ENCODE measurements at regions not wholly inside any gene's neighbourhood (a gene's known extent, or its start where the extent isn't known, plus 50 kb on each side); places are given as distances from the start of the nearest gene placed in this dataset.
"Not testable (repeated sequence)": the region's sequence is repeated elsewhere in the genome, so short reads cannot be mapped to it uniquely, and the experiment has no call there.

GRCh38 chr13:58397596-58398387 lies 766.2 kb downstream of the PCDH17 start:
- DNase-seq = no peak

DNA sequence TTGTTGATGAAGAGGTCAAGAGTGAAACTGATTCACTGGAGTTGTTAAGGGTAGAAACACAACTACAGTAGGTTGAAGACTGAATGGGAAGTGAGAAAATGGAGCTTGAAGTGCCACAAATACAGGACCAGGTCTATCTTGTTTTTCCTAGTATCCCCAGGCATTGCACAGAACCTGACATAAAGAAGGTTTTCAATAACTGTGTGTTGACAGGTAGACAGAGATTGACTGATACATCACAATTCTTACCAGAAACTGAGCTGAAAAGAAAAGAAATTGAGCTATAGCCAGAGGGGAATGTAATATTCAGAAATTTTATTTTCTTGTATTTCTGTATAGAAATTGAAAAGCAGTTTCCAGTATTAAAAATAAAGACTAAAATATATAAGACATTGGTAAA lies 767.7 kb downstream of the PCDH17 start:
- DNase-seq = no peak

DNA sequence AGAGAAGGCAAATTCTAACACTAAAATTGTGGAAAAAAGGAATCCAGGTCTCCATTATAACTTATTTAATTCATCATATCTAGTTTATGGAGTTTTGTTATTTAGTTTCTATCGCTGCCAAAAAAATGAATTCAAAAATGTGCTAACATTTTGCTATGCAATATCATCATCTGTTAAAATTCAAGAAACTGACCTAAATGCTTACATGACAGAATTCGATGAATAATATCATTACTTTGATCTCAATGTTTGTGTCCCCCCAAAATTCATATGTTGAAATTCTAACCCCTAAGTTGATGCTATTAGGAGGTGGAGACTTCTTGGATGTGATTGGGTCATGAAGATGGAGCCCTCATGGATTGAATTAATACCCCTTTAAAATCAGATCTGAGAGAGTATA lies 775.0 kb downstream of the PCDH17 start:
- DNase-seq = no peak

GRCh38 chr13:58429917-58430316 lies 798.4 kb downstream of the PCDH17 start:
- no peak for DNase-seq

DNA sequence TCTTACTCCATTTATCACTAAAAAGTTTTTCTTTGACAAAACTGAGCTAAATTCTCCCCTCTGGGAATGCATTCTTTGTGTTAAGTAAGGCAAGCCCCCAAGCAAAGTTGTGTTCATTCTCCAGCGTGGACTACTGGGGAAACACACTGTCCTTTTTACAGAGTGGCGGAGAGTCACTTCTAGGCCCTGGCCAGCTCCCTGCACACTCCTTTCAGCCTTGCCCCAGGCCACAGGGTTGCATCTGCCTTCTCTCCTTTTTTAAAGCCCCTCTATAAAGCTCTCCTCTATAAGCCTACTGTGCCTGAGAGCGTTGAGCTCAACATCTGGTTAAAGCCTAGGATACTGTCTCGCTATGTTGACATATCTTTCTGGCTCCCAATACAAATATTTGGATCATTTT lies 803.4 kb downstream of the PCDH17 start:
- no peak for DNase-seq

- DNase-seq = no peak
These were observed 805.9 kb downstream of the PCDH17 start for GRCh38 chr13:58437427-58437826.

DNA sequence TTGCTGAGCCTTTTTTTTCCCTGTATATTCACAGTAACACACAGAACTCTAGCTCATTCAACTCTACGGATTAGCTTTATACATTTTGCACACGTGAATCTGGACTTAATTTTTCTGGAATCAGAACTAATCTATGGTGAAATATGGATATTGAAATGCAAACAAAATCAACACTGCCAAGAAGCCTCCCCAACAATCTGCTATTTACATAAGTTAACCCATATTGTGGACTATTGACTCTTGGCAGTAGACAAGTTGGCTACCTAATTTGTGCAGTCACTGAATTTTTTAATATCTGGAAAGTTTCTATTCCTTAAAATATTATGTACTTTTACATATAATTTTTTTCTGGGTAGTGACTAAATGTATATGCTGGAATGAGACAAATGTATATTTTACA lies 815.4 kb downstream of the PCDH17 start:
- DNase-seq = no peak

GRCh38 chr13:58452123-58452623 lies 820.6 kb downstream of the PCDH17 start:
- no peak for DNase-seq

- no peak for DNase-seq
These were observed 823.5 kb downstream of the PCDH17 start for GRCh38 chr13:58455094-58455493.

GRCh38 chr13:58461217-58461616 lies 829.7 kb downstream of the PCDH17 start:
- DNase-seq = no peak

- DNase-seq = no peak
These were observed 832.3 kb downstream of the PCDH17 start for GRCh38 chr13:58463841-58464240.

DNA sequence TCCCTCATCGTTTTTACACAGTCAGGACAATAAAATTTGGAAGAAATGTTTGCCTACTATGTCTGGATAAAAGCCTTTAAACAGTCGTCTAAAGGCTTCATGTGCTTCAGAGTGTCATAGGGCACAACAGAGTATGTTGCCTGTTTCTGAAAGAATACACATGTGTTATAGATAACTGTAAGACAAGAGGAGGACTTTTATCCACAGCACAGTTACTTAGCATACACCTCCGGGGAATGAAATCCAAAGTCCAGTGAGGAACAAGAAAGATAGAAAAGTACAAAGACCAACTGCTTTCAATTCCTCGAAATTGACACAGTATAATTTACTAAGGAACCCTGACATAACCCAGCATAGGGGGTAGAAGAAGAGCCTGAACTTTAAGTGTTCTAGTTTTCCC lies 835.6 kb downstream of the PCDH17 start:
- DNase-seq = no peak

DNA sequence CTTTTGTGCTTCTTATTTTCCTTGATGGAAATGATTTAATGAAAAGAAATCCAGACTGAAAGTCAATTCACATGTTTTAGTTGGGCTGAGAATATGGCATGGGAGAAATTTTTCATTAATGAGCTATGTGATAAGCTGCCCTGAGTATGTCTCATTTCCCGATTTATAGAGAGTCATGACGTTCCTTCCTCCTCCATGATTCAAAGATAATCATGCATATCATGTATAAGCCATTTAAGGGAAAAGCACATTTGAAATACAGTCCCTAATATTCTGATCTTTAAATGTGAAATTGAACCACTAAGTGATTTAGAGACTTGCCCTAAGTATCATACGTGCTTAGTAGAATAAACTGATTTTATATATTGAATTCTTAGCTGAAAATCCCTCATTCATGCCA lies 840.9 kb downstream of the PCDH17 start:
- DNase-seq = no peak

- no peak for DNase-seq
These were observed 843.0 kb downstream of the PCDH17 start for GRCh38 chr13:58474581-58474980.

GRCh38 chr13:58476206-58476918 lies 844.8 kb downstream of the PCDH17 start:
- no peak for DNase-seq

GRCh38 chr13:58478858-58479257 lies 847.3 kb downstream of the PCDH17 start:
- DNase-seq = no peak

- no peak for DNase-seq
These were observed 848.5 kb downstream of the PCDH17 start for GRCh38 chr13:58480061-58480460.

DNA sequence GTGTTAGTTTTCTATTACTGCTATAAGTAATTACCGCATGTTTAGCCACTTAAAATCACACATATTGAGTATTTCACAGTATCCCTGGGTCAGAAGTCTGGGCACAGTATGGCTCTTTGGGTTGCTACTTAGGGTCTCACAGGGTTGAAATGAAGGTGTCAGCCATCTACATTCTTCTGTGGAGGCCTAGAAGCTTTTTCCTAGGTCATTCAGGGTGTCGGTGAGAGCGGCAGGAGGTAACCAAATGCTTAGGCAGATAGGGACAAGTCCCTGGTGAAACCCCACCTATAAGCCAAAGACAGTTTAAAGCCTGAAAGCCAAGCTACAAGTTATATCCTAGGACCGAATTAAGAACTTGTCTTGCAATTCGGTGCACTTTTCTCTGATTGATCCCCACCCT lies 856.7 kb downstream of the PCDH17 start:
- no peak for DNase-seq

DNA sequence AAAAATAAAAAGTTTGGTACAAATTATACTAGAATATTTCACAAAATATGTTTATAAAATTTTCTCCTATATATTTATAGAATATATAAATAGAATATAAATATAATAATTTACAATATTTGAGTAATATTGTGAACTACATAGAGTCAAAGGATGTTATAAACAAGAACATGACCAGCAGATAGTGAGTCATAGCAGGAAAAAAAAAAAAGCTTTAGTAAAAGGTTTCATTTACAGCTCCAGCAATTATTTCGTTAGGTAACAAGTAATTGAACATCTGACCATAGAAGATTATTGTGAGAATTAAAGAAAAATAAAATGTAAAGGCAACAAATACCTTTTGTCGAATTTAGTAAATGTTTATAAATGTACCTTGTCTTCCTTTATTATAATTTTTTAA lies 864.1 kb downstream of the PCDH17 start:
- DNase-seq = no peak

DNA sequence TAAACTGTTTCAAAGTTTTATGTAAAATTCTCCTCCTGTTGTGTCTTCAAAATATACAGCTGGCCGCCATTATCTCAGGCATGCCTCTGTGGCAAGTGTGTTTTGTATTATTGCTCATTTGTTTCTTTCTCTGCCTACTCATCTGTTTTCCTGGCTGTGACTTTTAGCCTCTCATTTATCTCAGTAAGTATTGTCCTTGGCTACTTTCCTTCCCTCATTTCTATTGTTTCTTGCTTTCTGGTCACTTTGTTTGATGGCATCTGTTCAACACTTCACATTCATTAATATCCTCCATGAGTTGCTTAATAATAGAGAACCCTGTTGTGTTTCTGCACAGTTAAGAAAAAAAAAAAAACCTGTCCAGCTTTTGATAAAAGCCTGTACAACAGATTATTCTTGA lies 869.4 kb downstream of the PCDH17 start:
- no peak for DNase-seq

DNA sequence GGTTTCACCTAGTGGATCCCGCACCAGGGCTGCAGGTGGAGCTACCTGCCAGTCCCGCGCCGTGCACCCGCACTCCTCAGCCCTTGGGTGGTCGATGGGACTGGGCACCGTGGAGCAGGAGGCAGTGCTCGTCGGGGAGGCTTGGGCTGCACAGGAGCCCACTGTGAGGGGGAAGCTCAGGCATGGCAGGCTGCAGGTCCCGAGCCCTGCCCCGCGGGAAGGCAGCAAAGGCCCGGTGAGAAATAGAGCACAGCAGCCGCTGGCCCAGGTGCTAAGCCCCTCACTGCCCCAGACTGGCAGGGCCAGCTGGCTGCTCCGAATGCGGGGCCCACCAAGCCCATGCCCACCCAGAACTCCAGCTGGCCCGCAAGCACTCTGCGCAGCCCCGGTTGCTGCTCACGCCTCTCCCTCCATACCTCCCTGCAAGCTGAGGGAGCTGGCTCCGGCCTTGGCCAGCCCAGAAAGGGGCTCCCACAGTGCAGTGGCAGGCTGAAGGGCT lies 872.7 kb downstream of the PCDH17 start:
- not testable (repeated sequence) for DNase-seq

DNA sequence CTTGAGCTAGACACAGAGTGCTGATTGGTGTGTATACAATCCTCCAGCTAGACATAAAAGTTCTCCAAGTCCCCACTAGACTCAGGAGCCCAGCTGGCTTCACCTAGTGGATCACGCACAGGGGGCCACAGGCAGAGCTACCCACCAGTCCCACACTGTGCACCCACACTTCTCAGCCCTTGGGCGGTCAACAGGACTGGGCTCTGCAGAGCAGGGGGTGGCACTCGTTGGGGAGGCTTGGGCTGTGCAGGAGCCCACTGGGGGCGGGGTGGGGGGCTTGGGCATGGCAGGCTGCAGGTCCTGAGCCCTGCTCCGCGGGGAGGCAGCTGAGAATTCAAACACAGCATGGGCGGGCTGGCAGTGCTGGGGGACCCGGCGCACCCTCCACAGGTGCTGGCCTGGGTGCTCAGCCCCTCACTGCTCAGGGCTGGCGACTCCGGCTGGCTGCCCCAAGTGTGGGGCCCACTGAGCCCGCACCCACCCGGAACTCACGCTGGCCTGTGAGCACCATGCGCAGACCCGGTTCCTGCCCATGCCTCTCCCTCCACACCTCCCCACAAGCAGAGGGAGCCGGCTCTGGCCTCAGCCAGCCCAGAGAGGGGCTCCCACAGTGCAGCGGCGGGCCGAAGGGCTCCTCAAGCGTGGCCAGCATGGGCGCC lies 873.8 kb downstream of the PCDH17 start:
- DNase-seq = not testable (repeated sequence)

DNA sequence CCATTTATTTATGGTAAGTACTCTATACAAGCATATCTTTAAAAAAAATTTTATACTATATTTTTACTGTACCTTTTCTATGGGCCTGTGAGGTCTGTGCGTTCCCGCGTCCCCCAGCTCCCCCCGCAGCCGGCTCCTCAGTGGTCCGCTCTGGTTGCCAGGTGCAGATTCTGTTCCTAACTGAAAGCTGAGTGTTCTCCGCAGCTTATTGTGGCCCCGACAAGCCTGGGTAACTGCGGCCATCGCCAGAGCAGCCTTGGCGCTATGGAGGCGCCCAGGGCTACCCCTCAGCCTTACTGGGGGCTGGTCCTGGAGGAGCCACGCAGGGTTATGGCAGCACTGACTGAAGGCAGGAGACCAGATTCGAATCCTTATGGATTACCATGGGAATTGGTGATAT lies 896.8 kb downstream of the PCDH17 start:
- no peak for DNase-seq

DNA sequence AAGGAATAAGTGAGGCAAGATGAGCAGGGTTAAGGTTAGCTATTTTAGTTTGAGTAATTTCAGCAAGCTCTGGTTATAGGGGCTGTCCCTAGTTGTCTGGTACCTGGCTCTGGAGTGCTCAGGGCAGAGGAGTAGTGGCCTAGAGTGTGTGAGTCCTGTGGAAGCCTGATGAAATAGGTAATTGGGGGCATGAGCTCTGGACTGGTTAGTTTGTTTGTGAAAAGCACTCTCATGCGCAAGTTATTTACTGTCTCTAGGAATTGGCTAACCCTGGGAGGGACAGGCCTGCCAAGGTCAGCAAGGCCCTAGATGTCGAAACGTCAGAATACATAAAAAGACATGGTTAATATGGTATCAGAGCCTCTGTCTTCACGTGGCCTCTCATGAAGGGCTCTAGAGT lies 900.1 kb downstream of the PCDH17 start:
- no peak for DNase-seq
